HCT116 (cell line): ENCODE measurements at regions not wholly inside any gene's neighbourhood (a gene's known extent, or its start where the extent isn't known, plus 50 kb on each side); places are given as distances from the start of the nearest gene placed in this dataset.

Source experiments
- ATAC-seq: fragments of 200-7000 bp; cut with Tn5 transposase; 2 replicates; pipeline ENCODE4 v1.9.1; 2020; ENCODE audit warnings: mild to moderate bottlenecking, moderate library complexity
- BruUV-seq: library from RNA; stranded (reverse); fragments of 400-500 nt; replicated peaks from 2 replicates; lab custom pipeline; 2021; lab: Mats Ljungman, UMichigan
- CTCF ChIA-PET: fragments of 300-600 bp; sonication (Branson Sonifier 250); formaldehyde crosslinking; loops from one replicate; lab custom pipeline; 2021; ENCODE audit warnings: antibody characterized with exemption; lab: Charles Lee
- POLR2A ChIA-PET: fragments of 300-600, 350-600 bp; sonication (Branson Sonifier 250); formaldehyde crosslinking; loops from one replicate; lab custom pipeline; 2021; ENCODE audit warnings: antibody characterized with exemption; lab: Charles Lee
- RAD21 ChIA-PET, 2 experiments: fragments of 300-600 bp; sonication (Branson Sonifier 250); formaldehyde crosslinking; loops; one replicate each; lab custom pipeline; 2023; ENCODE audit warnings: low total read pairs in 2 of 2; ENCODE audit not compliant: uncharacterized antibody in 2 of 2, unreplicated experiment in 2 of 2, low non-redundant PET in 1 of 2; lab: Charles Lee
- DNase-seq: peaks from one replicate; pipeline ENCODE4 v3.0.0-alpha.2; 2010; ENCODE audit warnings: low read depth, low spot score
- H2AFZ ChIP-seq: fragments of 200-600 bp; shearing (Covaris generic), sonication (generic); 2 replicates; pipeline ENCODE4 v1.6.1; 2017; ENCODE audit warnings: low read depth, mixed run types, mixed read lengths, antibody characterized with exemption, low read length; ENCODE audit not compliant: poor library complexity, severe bottlenecking
- H3K27ac ChIP-seq: 2 replicates; pipeline ENCODE4 v1.5.1; 2012; ENCODE audit warnings: low read depth, low read length
- H3K27me3 ChIP-seq: fragments of 200-600 bp; sonication (generic); 2 replicates; pipeline ENCODE4 v1.6.1; 2016; ENCODE audit warnings: mixed run types, low read length, mixed read lengths; ENCODE audit not compliant: insufficient read depth
- H3K36me3 ChIP-seq, 2 experiments: fragments of 200-500 bp in 1 of 2; fragments of 200-600 bp in 1 of 2; sonication (Bioruptor generic) in 1 of 2; sonication (generic) in 1 of 2; 2 replicates each; pipeline versions ENCODE4 v1.5.1 to v1.6.1; 2014 to 2016; ENCODE audit warnings: low read length in 2 of 2, inconsistent platforms in 1 of 2, mixed read lengths in 1 of 2, mixed run types in 1 of 2; ENCODE audit not compliant: insufficient read depth in 2 of 2, control insufficient read depth in 1 of 2
- H3K4me1 ChIP-seq, 2 experiments: fragments of 200-600 bp in 1 of 2; sonication (generic) in 1 of 2; 2 replicates each; pipeline versions ENCODE4 v1.5.1 to v1.6.1; 2012 to 2017; ENCODE audit warnings: low read length in 2 of 2, inconsistent platforms in 1 of 2, mild to moderate bottlenecking in 1 of 2, mixed read lengths in 1 of 2, mixed run types in 1 of 2, moderate library complexity in 1 of 2; ENCODE audit not compliant: insufficient read depth in 2 of 2, control insufficient read depth in 1 of 2
- H3K4me2 ChIP-seq: fragments of 200-600 bp; sonication (generic); 2 replicates; pipeline ENCODE4 v1.6.1; 2017; ENCODE audit warnings: mixed run types, low read length, mixed read lengths
- H3K4me3 ChIP-seq, 2 experiments: fragments of 200-600 bp in 1 of 2; sonication (generic) in 1 of 2; replicated peaks in 1 of 2; 2 replicates each; pipeline ENCODE4 v1.5.1; 2011 to 2016; ENCODE audit warnings: low read length in 2 of 2, control low read depth in 1 of 2, low read depth in 1 of 2, mild to moderate bottlenecking in 1 of 2, mixed read lengths in 1 of 2, mixed run types in 1 of 2
- H3K79me2 ChIP-seq: fragments of 200-600 bp; sonication (generic); 2 replicates; pipeline ENCODE4 v1.6.1; 2017; ENCODE audit warnings: mild to moderate bottlenecking, mixed run types, low read length, moderate library complexity, mixed read lengths; ENCODE audit not compliant: insufficient read depth
- H3K9ac ChIP-seq: fragments of 200-600 bp; sonication (generic); 2 replicates; pipeline ENCODE4 v1.6.1; 2016; ENCODE audit warnings: low read length, mixed read lengths
- H3K9me2 ChIP-seq: fragments of 200-600 bp; sonication (generic), shearing (Covaris generic); 2 replicates; pipeline ENCODE4 v1.6.1; 2017; ENCODE audit warnings: mixed run types, mild to moderate bottlenecking, moderate library complexity; ENCODE audit not compliant: insufficient read depth
- H3K9me3 ChIP-seq, 2 experiments: fragments of 200-500 bp in 1 of 2; fragments of 200-600 bp in 1 of 2; sonication (Bioruptor generic) in 1 of 2; sonication (generic) in 1 of 2; 2 replicates each; pipeline ENCODE4 v1.6.1; 2014 to 2017; ENCODE audit warnings: low read length in 2 of 2, mixed read lengths in 2 of 2, inconsistent platforms in 1 of 2, low read depth in 1 of 2, mild to moderate bottlenecking in 1 of 2, mixed run types in 1 of 2, moderate library complexity in 1 of 2; ENCODE audit not compliant: control insufficient read depth in 1 of 2, insufficient read depth in 1 of 2
- H4K20me1 ChIP-seq: fragments of 200-600 bp; sonication (generic), shearing (Covaris generic); 2 replicates; pipeline ENCODE4 v1.6.1; 2017; ENCODE audit warnings: mixed run types, mild to moderate bottlenecking, moderate library complexity; ENCODE audit not compliant: insufficient read depth
- CBX3 ChIP-seq: IDR thresholded peaks from 2 replicates; pipeline ENCODE4 v1.6.1; 2012; ENCODE audit warnings: low read depth
- ELF1 ChIP-seq: IDR thresholded peaks from 2 replicates; pipeline ENCODE4 v1.6.1; 2012; ENCODE audit warnings: low read depth, borderline replicate concordance
- EZH2phosphoT487 ChIP-seq: fragments of 200-600 bp; IDR thresholded peaks from 2 replicates; pipeline ENCODE4 v1.6.1; 2018; ENCODE audit warnings: antibody characterized with exemption, borderline replicate concordance
- FOSL1 ChIP-seq: IDR thresholded peaks from 2 replicates; pipeline ENCODE4 v1.6.1; 2012; ENCODE audit warnings: low read depth
- JUND ChIP-seq: IDR thresholded peaks from 2 replicates; pipeline ENCODE4 v1.6.1; 2012
- RAD21 ChIP-seq: IDR thresholded peaks from 2 replicates; pipeline ENCODE4 v1.6.1; 2012; ENCODE audit warnings: low read depth, mild to moderate bottlenecking
- TCF7L2 ChIP-seq: IDR thresholded peaks from 2 replicates; pipeline ENCODE4 v1.7.0; 2011; ENCODE audit warnings: borderline replicate concordance, inconsistent platforms; ENCODE audit not compliant: insufficient read depth, insufficient read length; ENCODE audit errors: extremely low read depth
- ZNF274 ChIP-seq: fragments of 200-500 bp; sonication (Bioruptor generic); IDR thresholded peaks from 2 replicates; pipeline ENCODE4 v1.6.1; 2014; ENCODE audit warnings: mild to moderate bottlenecking, low read depth, low read length, inconsistent platforms
- intact Hi-C: fragments of 100-400 bp; cut with micrococcal nuclease; formaldehyde crosslinking; loops from 2 replicates; pipeline ENCODE4 v1.10.0; 2022
- TF ChIP-seq, protein P1 (sequence below): IDR thresholded peaks from 2 replicates; pipeline ENCODE4 v1.6.1; 2012
- TF ChIP-seq, protein P2 (sequence below), 3 experiments: fragments of 200-600 bp in 1 of 3; sonication (generic) in 1 of 3; IDR thresholded peaks in 2 of 3; conservative IDR thresholded peaks in 1 of 3; 2 replicates each; pipeline ENCODE4 v1.5.1; 2012 to 2017; ENCODE audit warnings: low read depth in 2 of 3, low read length in 2 of 3, antibody characterized with exemption in 1 of 3, borderline replicate concordance in 1 of 3, control low read depth in 1 of 3, mild to moderate bottlenecking in 1 of 3, mixed read lengths in 1 of 3, mixed run types in 1 of 3, moderate library complexity in 1 of 3; ENCODE audit not compliant: insufficient read depth in 1 of 3
- TF ChIP-seq, protein P3 (sequence below): IDR thresholded peaks from 2 replicates; pipeline ENCODE4 v1.6.1; 2012; ENCODE audit warnings: low read depth
- TF ChIP-seq, protein P4 (sequence below): IDR thresholded peaks from 2 replicates; pipeline ENCODE4 v1.6.1; 2012
- TF ChIP-seq, protein P5 (sequence below): IDR thresholded peaks from 2 replicates; pipeline ENCODE4 v1.6.1; 2011; ENCODE audit warnings: mild to moderate bottlenecking, low read length, moderate library complexity; ENCODE audit not compliant: insufficient replicate concordance; ENCODE audit errors: extremely low read depth

DNA sequence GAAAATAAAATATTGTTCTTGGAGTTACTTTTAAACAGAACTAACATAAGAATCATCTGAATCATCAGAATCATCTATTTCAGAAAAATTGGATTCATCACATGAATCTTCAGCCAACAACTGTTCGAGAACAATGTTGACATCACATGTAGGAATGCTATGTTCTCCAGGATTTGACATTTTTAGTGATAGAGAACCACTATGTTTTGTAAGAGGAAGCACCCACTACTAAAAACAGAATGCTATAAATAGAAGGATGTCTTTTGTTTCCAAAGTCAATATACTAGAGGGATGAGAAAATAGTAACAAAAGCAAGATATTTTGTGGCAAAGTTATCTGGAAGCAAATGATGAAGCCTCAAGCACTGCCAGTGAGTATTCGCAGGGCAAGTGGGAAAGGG is 263.4 kb upstream of the DDI1 start:
- Histone ChIP-seq H3K9me2 (no peaks in the 10 kb centered on the region), H4K20me1 (no peaks in the 10 kb centered on the region), H3K4me2 (no peak overlapping the region), H3K79me2 (no peaks in the 10 kb centered on the region), H3K4me3 (no peak overlapping the region), H3K9ac (no peak overlapping the region), H3K27me3 (no peaks in the 10 kb centered on the region), H3K4me1 (no peaks in the 10 kb centered on the region), H2AFZ (no peak overlapping the region), H3K27ac (no peak overlapping the region), H3K36me3 (no peaks in the 10 kb centered on the region), H3K9me3 (no peaks in the 10 kb centered on the region)
- ChIA-PET POLR2A (no interaction called here), RAD21 (no interaction called here), CTCF (no interaction called here)
- no peak for ATAC-seq
- TF ChIP-seq, protein P1, sequence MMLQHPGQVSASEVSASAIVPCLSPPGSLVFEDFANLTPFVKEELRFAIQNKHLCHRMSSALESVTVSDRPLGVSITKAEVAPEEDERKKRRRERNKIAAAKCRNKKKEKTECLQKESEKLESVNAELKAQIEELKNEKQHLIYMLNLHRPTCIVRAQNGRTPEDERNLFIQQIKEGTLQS: no peak
- no peak for TF ChIP-seq ELF1
- TF ChIP-seq RAD21: no peak
- no peak for TF ChIP-seq TCF7L2
- no peak for TF ChIP-seq CBX3
- TF ChIP-seq, protein P2, sequence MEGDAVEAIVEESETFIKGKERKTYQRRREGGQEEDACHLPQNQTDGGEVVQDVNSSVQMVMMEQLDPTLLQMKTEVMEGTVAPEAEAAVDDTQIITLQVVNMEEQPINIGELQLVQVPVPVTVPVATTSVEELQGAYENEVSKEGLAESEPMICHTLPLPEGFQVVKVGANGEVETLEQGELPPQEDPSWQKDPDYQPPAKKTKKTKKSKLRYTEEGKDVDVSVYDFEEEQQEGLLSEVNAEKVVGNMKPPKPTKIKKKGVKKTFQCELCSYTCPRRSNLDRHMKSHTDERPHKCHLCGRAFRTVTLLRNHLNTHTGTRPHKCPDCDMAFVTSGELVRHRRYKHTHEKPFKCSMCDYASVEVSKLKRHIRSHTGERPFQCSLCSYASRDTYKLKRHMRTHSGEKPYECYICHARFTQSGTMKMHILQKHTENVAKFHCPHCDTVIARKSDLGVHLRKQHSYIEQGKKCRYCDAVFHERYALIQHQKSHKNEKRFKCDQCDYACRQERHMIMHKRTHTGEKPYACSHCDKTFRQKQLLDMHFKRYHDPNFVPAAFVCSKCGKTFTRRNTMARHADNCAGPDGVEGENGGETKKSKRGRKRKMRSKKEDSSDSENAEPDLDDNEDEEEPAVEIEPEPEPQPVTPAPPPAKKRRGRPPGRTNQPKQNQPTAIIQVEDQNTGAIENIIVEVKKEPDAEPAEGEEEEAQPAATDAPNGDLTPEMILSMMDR (IDR thresholded peaks at IDR 0.05 in 2 of 3, conservative IDR thresholded peaks at IDR 0.05 in 1 of 3; ENCODE audit: borderline replicate concordance in 1 of 3, insufficient read depth in 1 of 3, low read depth in 2 of 3, low read length in 2 of 3): no peak
- TF ChIP-seq, protein P3, sequence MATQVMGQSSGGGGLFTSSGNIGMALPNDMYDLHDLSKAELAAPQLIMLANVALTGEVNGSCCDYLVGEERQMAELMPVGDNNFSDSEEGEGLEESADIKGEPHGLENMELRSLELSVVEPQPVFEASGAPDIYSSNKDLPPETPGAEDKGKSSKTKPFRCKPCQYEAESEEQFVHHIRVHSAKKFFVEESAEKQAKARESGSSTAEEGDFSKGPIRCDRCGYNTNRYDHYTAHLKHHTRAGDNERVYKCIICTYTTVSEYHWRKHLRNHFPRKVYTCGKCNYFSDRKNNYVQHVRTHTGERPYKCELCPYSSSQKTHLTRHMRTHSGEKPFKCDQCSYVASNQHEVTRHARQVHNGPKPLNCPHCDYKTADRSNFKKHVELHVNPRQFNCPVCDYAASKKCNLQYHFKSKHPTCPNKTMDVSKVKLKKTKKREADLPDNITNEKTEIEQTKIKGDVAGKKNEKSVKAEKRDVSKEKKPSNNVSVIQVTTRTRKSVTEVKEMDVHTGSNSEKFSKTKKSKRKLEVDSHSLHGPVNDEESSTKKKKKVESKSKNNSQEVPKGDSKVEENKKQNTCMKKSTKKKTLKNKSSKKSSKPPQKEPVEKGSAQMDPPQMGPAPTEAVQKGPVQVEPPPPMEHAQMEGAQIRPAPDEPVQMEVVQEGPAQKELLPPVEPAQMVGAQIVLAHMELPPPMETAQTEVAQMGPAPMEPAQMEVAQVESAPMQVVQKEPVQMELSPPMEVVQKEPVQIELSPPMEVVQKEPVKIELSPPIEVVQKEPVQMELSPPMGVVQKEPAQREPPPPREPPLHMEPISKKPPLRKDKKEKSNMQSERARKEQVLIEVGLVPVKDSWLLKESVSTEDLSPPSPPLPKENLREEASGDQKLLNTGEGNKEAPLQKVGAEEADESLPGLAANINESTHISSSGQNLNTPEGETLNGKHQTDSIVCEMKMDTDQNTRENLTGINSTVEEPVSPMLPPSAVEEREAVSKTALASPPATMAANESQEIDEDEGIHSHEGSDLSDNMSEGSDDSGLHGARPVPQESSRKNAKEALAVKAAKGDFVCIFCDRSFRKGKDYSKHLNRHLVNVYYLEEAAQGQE: no peak
- TF ChIP-seq, protein P4, sequence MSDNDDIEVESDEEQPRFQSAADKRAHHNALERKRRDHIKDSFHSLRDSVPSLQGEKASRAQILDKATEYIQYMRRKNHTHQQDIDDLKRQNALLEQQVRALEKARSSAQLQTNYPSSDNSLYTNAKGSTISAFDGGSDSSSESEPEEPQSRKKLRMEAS: no peak
- TF ChIP-seq ZNF274: no peak
- TF ChIP-seq EZH2phosphoT487: no peak
- no peak for TF ChIP-seq FOSL1
- TF ChIP-seq, protein P5, sequence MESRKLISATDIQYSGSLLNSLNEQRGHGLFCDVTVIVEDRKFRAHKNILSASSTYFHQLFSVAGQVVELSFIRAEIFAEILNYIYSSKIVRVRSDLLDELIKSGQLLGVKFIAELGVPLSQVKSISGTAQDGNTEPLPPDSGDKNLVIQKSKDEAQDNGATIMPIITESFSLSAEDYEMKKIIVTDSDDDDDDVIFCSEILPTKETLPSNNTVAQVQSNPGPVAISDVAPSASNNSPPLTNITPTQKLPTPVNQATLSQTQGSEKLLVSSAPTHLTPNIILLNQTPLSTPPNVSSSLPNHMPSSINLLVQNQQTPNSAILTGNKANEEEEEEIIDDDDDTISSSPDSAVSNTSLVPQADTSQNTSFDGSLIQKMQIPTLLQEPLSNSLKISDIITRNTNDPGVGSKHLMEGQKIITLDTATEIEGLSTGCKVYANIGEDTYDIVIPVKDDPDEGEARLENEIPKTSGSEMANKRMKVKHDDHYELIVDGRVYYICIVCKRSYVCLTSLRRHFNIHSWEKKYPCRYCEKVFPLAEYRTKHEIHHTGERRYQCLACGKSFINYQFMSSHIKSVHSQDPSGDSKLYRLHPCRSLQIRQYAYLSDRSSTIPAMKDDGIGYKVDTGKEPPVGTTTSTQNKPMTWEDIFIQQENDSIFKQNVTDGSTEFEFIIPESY: no peak
- no peak for TF ChIP-seq JUND
- intact Hi-C loops: no loop called here
- no TSS peak for BruUV-seq
- no peak for DNase-seq
